Tibial nerve (tissue), 4 donors: ENCODE measurements at regions not wholly inside any gene's neighbourhood (a gene's known extent, or its start where the extent isn't known, plus 50 kb on each side); places are given as distances from the start of the nearest gene placed in this dataset.

Source experiments
- DNase-seq, 2 donors: peaks; one replicate each; pipeline ENCODE4 v3.0.0-alpha.2; 2019; ENCODE audit warnings: low spot score in 2 of 2
- H3K27ac ChIP-seq, 4 donors: fragments of 200-600 bp; sonication (generic) in 3 of 4; one replicate each; pipeline ENCODE4 v1.5.1; 2017 to 2019; ENCODE audit warnings: mild to moderate bottlenecking in 1 of 4
- H3K27me3 ChIP-seq, 2 donors: fragments of 200-600 bp; sonication (generic) in 1 of 2; one replicate each; pipeline versions ENCODE4 v1.5.1 to v1.6.0; 2017 to 2019
- H3K36me3 ChIP-seq, 3 donors: fragments of 200-600 bp; sonication (generic); one replicate each; pipeline ENCODE4 v1.5.1; 2018 to 2019
- H3K4me1 ChIP-seq, 4 donors: fragments of 200-600 bp; sonication (generic) in 3 of 4; one replicate each; pipeline ENCODE4 v1.5.1; 2017 to 2019
- H3K4me3 ChIP-seq, 4 donors: fragments of 200-600 bp; sonication (generic) in 3 of 4; one replicate each; pipeline ENCODE4 v1.5.1; 2017 to 2019; ENCODE audit warnings: mild to moderate bottlenecking in 1 of 4, moderate library complexity in 1 of 4
- H3K9me3 ChIP-seq, 4 donors: fragments of 200-600 bp; sonication (generic) in 3 of 4; one replicate each; pipeline ENCODE4 v1.5.1; 2017 to 2019
- CTCF ChIP-seq, 5 experiments: fragments of 200-600 bp in 3 of 5; fragments of 450-650 bp in 2 of 5; sonication (generic) in 3 of 5; IDR thresholded peaks; one replicate each; pipeline ENCODE4 v1.5.1; 2016 to 2019; ENCODE audit warnings: antibody characterized with exemption in 5 of 5, mild to moderate bottlenecking in 3 of 5, moderate library complexity in 2 of 5
- EP300 ChIP-seq, 2 donors: sonication (generic); formaldehyde crosslinking; IDR thresholded peaks; one replicate each; pipeline ENCODE4 v1.6.1; 2017; ENCODE audit warnings: antibody characterized with exemption in 2 of 2, mild to moderate bottlenecking in 1 of 2
- POLR2A ChIP-seq, 2 donors: fragments of 450-650 bp; IDR thresholded peaks; one replicate each; pipeline ENCODE4 v1.6.1; 2017; ENCODE audit warnings: antibody characterized with exemption in 2 of 2, mild to moderate bottlenecking in 2 of 2, moderate library complexity in 2 of 2
- WGBS, 2 donors: methylation state at CpG; one replicate each; pipeline ENCODE4 v1.1.5; 2018; 5-methylcytosine and 5-hydroxymethylcytosine counted together

- 51 to 57% methylated on average over 3 of the region's 3 CpGs for WGBS, 2 donors
- Histone ChIP-seq H3K4me3 (no peak overlapping the region), H3K9me3 (no peaks in the 10 kb centered on the region), H3K36me3 (no peaks in the 10 kb centered on the region), H3K27me3 (no peaks in the 10 kb centered on the region), H3K4me1 (no peaks in the 10 kb centered on the region), H3K27ac (no peak overlapping the region)
- TF ChIP-seq CTCF (IDR thresholded peaks at IDR 0.05): no peak
- DNase-seq: no peak
Observed at GRCh38 chr5:8123559-8123958, 254.6 kb downstream of the MTRR start.

- Histone ChIP-seq H3K36me3 (no peaks in the 10 kb centered on the region), H3K27ac (no peak overlapping the region), H3K4me1 (no peaks in the 10 kb centered on the region), H3K9me3 (no peaks in the 10 kb centered on the region), H3K4me3 (no peak overlapping the region), H3K27me3 (no peaks in the 10 kb centered on the region)
- DNase-seq: no peak
- 90 to 92% methylated on average over 5 of the region's 5 CpGs for WGBS, 2 donors
- TF ChIP-seq CTCF (IDR thresholded peaks at IDR 0.05) (no peak), POLR2A (IDR thresholded peaks at IDR 0.05) (no peak), EP300 (IDR thresholded peaks at IDR 0.05) (no peak)
Observed at GRCh38 chr5:8134609-8135008, 265.7 kb downstream of the MTRR start.

- no peaks in the 10 kb centered on the region for H3K4me1 ChIP-seq
- H3K9me3 ChIP-seq: no peaks in the 10 kb centered on the region
- no peaks in the 10 kb centered on the region for H3K27me3 ChIP-seq
- H3K4me3 ChIP-seq: no peak overlapping the region
- no peaks in the 10 kb centered on the region for H3K36me3 ChIP-seq
- WGBS, 2 donors: 55 to 57% methylated on average over 4 of the region's 4 CpGs
- no peak for TF ChIP-seq CTCF (IDR thresholded peaks at IDR 0.05)
- no peak for TF ChIP-seq EP300 (IDR thresholded peaks at IDR 0.05)
- TF ChIP-seq POLR2A (IDR thresholded peaks at IDR 0.05): no peak
- H3K27ac ChIP-seq: no peak overlapping the region
- no peak for DNase-seq
Observed at GRCh38 chr5:8135742-8136141, 266.8 kb downstream of the MTRR start.

GRCh38 chr5:8136271-8136670 is 267.3 kb downstream of the MTRR start:
- Histone ChIP-seq H3K9me3 (no peaks in the 10 kb centered on the region), H3K36me3 (no peaks in the 10 kb centered on the region), H3K27me3 (no peaks in the 10 kb centered on the region), H3K27ac (no peak overlapping the region), H3K4me1 (no peaks in the 10 kb centered on the region), H3K4me3 (no peak overlapping the region)
- TF ChIP-seq POLR2A (IDR thresholded peaks at IDR 0.05) (no peak), EP300 (IDR thresholded peaks at IDR 0.05) (no peak), CTCF (IDR thresholded peaks at IDR 0.05) (no peak)
- DNase-seq: no peak
- 78 to 86% methylated on average over 3 of the region's 3 CpGs for WGBS, 2 donors

GRCh38 chr5:8137941-8138550 is 269.1 kb downstream of the MTRR start:
- Histone ChIP-seq H3K4me3 (no peak overlapping the region), H3K36me3 (no peaks in the 10 kb centered on the region), H3K9me3 (no peaks in the 10 kb centered on the region), H3K27me3 (no peaks in the 10 kb centered on the region), H3K4me1 (no peaks in the 10 kb centered on the region), H3K27ac (no peak overlapping the region)
- TF ChIP-seq POLR2A (IDR thresholded peaks at IDR 0.05) (no peak), CTCF (IDR thresholded peaks at IDR 0.05) (no peak), EP300 (IDR thresholded peaks at IDR 0.05) (no peak)
- WGBS, 2 donors: 55 to 65% methylated on average over 2 of the region's 2 CpGs
- DNase-seq: no peak
